ENCODE measurements at regions not wholly inside any gene's neighbourhood (a gene's known extent, or its start where the extent isn't known, plus 50 kb on each side); places are given as distances from the start of the nearest gene placed in this dataset.

- Mint-ChIP-seq H3K27me3 (ENCODE audit: low read depth) (no peaks in the 10 kb centered on the region), H3K36me3 (no peaks in the 10 kb centered on the region), H3K9me3 (peaks cover 9% of the 10 kb centered on the region), H3K4me3 (no peak overlapping the region), H3K27ac (no peak overlapping the region), H3K4me1 (no peaks in the 10 kb centered on the region)
- TF ChIP-seq MYBL2 (CRISPR knock-in tag; IDR thresholded peaks at IDR 0.05), result no peak
- TF ChIP-seq ZNF232 (CRISPR knock-in tag; IDR thresholded peaks at IDR 0.05), result no peak
- no peak for TF ChIP-seq ZMAT4 (CRISPR knock-in tag; IDR thresholded peaks at IDR 0.05)
- no peak for TF ChIP-seq RELA (CRISPR knock-in tag; IDR thresholded peaks at IDR 0.05; ENCODE audit: borderline replicate concordance)
- no peak for TF ChIP-seq PRRX2 (CRISPR knock-in tag; IDR thresholded peaks at IDR 0.05)
- TF ChIP-seq ATF6 (CRISPR knock-in tag; IDR thresholded peaks at IDR 0.05), result no peak
- no peak for TF ChIP-seq SMAD4 (CRISPR knock-in tag; IDR thresholded peaks at IDR 0.05)
- TF ChIP-seq ETV6 (CRISPR knock-in tag; IDR thresholded peaks at IDR 0.05), result no peak
- no peak for TF ChIP-seq NR1H2 (CRISPR knock-in tag; IDR thresholded peaks at IDR 0.05)
- CTCF ChIA-PET, result no interaction called here
- POLR2A ChIA-PET, result no interaction called here
- no peak for ATAC-seq
- DNase-seq (ENCODE audit: low spot score), result no peak
Measured at GRCh38 chr1:90371448-90371813, 345.7 kb downstream of the BARHL2 start.

GRCh38 chr1:90370686-90371447 lies 346.2 kb downstream of the BARHL2 start:
- TF ChIP-seq MYBL2 (CRISPR knock-in tag; IDR thresholded peaks at IDR 0.05) (no peak), SP1 (CRISPR knock-in tag; conservative IDR thresholded peaks at IDR 0.05) (no peak), NFATC4 (CRISPR knock-in tag; IDR thresholded peaks at IDR 0.05) (no peak), ELF4 (CRISPR knock-in tag; IDR thresholded peaks at IDR 0.05; ENCODE audit: low read depth) (no peak), ATF2 (CRISPR knock-in tag; IDR thresholded peaks at IDR 0.05; ENCODE audit: borderline replicate concordance, low read depth) (no peak), HMGA2 (CRISPR knock-in tag; IDR thresholded peaks at IDR 0.05) (no peak), PREB (CRISPR knock-in tag; IDR thresholded peaks at IDR 0.05; ENCODE audit: borderline replicate concordance) (no peak), E2F1 (CRISPR knock-in tag; IDR thresholded peaks at IDR 0.05) (no peak), FOXP4 (CRISPR knock-in tag; IDR thresholded peaks at IDR 0.05) (no peak), RELA (CRISPR knock-in tag; IDR thresholded peaks at IDR 0.05; ENCODE audit: borderline replicate concordance) (no peak), ZNF532 (CRISPR knock-in tag; IDR thresholded peaks at IDR 0.05; ENCODE audit: borderline replicate concordance) (no peak), FOXP1 (CRISPR knock-in tag; IDR thresholded peaks at IDR 0.05; ENCODE audit: borderline replicate concordance) (no peak), TEAD4 (CRISPR knock-in tag; IDR thresholded peaks at IDR 0.05) (no peak)
- H3K4me1 Mint-ChIP-seq, result no peaks in the 10 kb centered on the region
- H3K9me3 Mint-ChIP-seq, result peaks cover 9% of the 10 kb centered on the region
- H3K4me3 Mint-ChIP-seq, result no peak overlapping the region
- H3K36me3 Mint-ChIP-seq, result no peaks in the 10 kb centered on the region
- POLR2A ChIA-PET, result no interaction called here
- H3K27me3 Mint-ChIP-seq (ENCODE audit: low read depth), result no peaks in the 10 kb centered on the region
- CTCF ChIA-PET, result interaction anchor here (1.4 kb wide), 1 partner anchor 16 kb away, joined by 3 read pairs; no protein-coding TSS in a partner anchor
- DNase-seq (ENCODE audit: low spot score) (no peak), ATAC-seq (no peak)
- H3K27ac Mint-ChIP-seq, result no peak overlapping the region

Measured in WTC11 (cell line).